ENCODE measurements at regions not wholly inside any gene's neighbourhood (a gene's known extent, or its start where the extent isn't known, plus 50 kb on each side); places are given as distances from the start of the nearest gene placed in this dataset.

DNA sequence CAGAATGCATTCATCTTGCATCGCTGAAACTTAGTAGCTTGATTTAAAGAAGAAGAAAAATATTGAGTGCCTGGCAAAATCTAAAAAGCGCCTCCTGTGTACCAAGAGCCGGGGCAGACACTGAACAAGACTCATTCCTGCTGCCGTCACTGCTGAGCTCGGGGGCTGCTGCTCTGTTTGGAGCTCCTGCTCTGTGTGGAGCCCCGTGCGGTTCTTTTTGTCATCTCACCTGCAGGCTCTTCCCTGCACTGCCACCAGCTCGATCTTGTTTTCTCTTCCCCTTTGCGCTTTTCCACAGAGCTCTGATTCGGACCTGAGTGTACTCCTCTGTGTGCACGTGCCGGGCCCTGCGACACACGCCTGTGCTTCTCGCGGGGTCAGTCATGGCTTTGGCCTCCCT is 462.1 kb upstream of the DPP6 start:
- Mint-ChIP-seq H3K27me3 (no peaks in the 10 kb centered on the region), H3K9me3 (ENCODE audit: low read depth) (peaks cover 11% of the 10 kb centered on the region), H3K27ac (no peak overlapping the region), H3K4me1 (no peaks in the 10 kb centered on the region), H3K4me3 (no peak overlapping the region), H3K36me3 (no peaks in the 10 kb centered on the region)
- CTCF ChIA-PET, result no interaction called here
- ATAC-seq, result no peak
- no peak for DNase-seq

DNA sequence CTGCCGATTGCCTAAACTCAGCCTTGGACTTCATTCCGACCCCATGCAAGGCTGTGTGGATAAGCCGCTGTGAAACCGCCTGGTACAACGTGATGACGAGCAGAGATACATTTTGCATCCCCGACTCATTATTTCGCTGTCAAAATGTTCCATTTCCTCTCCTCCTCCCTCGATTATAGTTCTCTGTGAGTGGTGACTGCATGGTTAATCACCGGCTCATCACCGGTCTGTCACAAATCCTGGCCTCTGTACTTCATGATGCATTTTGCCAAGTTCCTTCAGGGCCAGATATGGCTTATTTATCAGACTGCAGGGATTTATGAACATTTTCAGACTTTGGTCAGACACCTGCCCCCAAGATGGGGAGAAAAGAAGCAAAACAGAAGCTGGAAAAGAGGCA is 461.6 kb upstream of the DPP6 start:
- no peak for DNase-seq
- Mint-ChIP-seq H3K27ac (no peak overlapping the region), H3K4me3 (no peak overlapping the region), H3K27me3 (no peaks in the 10 kb centered on the region), H3K36me3 (no peaks in the 10 kb centered on the region), H3K9me3 (ENCODE audit: low read depth) (peaks cover 13% of the 10 kb centered on the region), H3K4me1 (no peaks in the 10 kb centered on the region)
- no peak for ATAC-seq
- CTCF ChIA-PET, result no interaction called here

DNA sequence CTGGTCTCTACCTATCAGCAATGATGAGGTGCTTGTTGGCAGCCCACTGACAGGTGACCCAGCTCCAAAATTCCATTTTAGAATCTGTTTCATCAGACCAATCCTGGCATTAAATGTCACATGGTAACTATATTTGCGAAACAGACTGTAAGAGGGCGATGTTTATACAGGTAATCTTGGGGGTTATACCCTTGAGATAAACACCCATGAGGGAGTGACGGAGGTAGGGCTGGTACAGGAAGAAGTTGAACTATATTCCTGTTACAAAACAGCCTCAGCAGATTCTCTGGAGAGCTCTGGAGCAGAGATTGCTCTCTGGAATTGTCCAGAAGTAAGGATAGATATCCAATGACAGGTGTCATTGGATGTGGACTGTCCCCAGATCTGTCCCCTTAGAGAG is 444.8 kb upstream of the DPP6 start:
- H3K27me3 Mint-ChIP-seq, result no peaks in the 10 kb centered on the region
- ATAC-seq (no peak), DNase-seq (no peak)
- peaks cover 4% of the 10 kb centered on the region for H3K9me3 Mint-ChIP-seq (ENCODE audit: low read depth)
- H3K27ac Mint-ChIP-seq, result no peak overlapping the region
- no peak overlapping the region for H3K4me3 Mint-ChIP-seq
- H3K36me3 Mint-ChIP-seq, result no peaks in the 10 kb centered on the region
- H3K4me1 Mint-ChIP-seq, result no peaks in the 10 kb centered on the region
- CTCF ChIA-PET, result no interaction called here

DNA sequence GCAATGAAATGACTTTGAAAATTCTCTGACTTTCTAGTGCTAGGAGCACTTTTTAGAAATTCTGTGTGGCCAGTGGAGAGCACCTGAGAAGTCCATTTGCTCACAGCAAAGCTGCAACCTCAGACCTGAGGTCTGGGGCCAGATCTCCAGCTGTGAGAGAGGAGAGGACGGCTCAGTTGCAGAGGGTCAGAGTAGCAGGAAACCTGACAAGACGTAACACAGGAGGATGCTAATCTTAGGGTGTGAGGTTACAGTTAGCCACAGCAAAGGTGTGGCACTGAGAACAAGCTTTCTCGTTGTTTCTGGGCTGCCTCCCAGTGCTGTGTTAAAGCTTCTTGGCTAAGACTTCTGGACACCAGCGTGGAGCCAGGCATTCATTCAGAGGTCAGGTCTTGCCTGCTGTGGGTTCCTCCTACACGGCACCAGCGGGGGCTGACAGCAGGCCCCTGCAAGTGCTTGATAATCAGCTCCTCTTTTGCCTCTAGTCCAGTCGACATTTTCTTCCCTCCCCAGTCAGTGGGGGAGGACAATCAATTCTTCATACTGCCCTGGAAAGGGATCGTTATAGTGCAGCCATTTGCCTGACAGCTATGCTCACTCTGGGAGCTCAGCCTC is 435.4 kb upstream of the DPP6 start:
- CTCF ChIA-PET, result interaction anchor here (1.4 kb wide), 1 partner anchor 16 kb away, joined by 3 read pairs; no protein-coding TSS in a partner anchor

DNA sequence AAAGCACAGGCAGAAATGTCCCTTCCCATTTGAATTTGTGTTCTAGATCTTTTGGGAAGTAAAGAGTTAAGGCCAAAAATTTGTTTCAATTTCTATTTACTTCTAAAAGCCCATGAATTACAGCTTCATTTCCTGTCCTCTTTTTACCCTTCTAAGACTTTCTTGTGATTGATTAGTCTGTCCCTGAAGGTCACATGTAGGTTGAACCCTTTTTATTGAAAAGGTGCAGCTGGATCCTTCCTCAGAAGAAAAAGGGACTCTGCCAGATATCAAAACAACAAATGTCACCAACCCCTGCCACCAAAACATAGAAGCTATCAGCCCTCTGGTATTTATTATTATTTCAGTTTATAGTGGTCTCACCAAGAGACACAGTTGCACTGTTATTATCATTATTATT is 424.9 kb upstream of the DPP6 start:
- no peak for ATAC-seq
- Mint-ChIP-seq H3K27ac (no peak overlapping the region), H3K27me3 (no peaks in the 10 kb centered on the region), H3K36me3 (no peaks in the 10 kb centered on the region), H3K4me1 (no peaks in the 10 kb centered on the region), H3K9me3 (ENCODE audit: low read depth) (peaks cover 3% of the 10 kb centered on the region), H3K4me3 (no peak overlapping the region)
- CTCF ChIA-PET, result no interaction called here
- no peak for DNase-seq

More for the DNA sequence above, 435.4 kb upstream of the DPP6 start:
- H3K36me3 Mint-ChIP-seq, result no peaks in the 10 kb centered on the region
- no peak overlapping the region for H3K4me3 Mint-ChIP-seq
- ATAC-seq (no peak), DNase-seq (no peak)
- no peaks in the 10 kb centered on the region for H3K27me3 Mint-ChIP-seq
- H3K27ac Mint-ChIP-seq, result no peak overlapping the region
- H3K4me1 Mint-ChIP-seq, result no peaks in the 10 kb centered on the region
- H3K9me3 Mint-ChIP-seq (ENCODE audit: low read depth), result no peaks in the 10 kb centered on the region

DNA sequence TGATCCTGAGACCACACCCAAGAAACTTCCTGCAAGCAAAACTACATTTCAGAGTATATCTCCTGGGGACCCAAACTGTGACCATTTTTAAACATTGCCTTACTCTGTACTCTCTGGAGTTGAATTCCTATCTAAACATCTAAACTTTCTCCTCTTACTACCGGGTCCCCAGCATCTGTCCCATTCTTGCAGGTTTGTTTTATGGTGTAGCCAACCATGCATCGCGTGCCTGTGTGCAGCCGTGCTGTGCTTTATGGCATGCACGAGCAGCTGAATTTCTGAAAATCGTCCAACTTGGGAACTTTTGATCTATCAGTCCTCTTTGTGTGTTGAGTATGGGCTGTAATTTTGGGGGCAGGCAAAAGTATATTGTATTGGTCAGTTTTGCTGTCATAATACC is 423.8 kb upstream of the DPP6 start:
- DNase-seq, result no peak
- H3K4me3 Mint-ChIP-seq, result no peak overlapping the region
- no peak overlapping the region for H3K27ac Mint-ChIP-seq
- no peaks in the 10 kb centered on the region for H3K27me3 Mint-ChIP-seq
- no peak for ATAC-seq
- CTCF ChIA-PET, result no interaction called here
- H3K4me1 Mint-ChIP-seq, result no peaks in the 10 kb centered on the region
- no peaks in the 10 kb centered on the region for H3K9me3 Mint-ChIP-seq (ENCODE audit: low read depth)
- H3K36me3 Mint-ChIP-seq, result no peaks in the 10 kb centered on the region

DNA sequence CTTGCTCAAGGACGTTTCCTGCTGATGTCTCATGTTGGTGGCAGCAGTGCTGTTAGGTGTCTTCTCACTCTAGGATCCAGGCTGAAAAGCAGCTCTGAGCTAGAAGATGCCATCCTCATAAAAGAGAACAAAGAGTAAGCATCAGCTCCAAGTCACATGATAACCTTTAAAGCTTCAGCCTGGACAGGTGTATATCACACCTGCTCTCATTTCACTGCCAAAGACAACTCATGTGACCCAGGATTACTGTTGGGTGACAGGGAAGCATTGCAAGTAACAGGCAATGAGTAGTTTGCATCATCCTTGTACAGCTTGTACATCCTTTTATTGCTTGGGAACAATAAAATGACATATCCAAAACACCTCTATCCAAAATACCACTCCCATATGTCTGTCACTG is 423.4 kb upstream of the DPP6 start:
- no peak overlapping the region for H3K4me3 Mint-ChIP-seq
- H3K27ac Mint-ChIP-seq, result no peak overlapping the region
- ATAC-seq, result no peak
- no peaks in the 10 kb centered on the region for H3K36me3 Mint-ChIP-seq
- no peaks in the 10 kb centered on the region for H3K27me3 Mint-ChIP-seq
- no peaks in the 10 kb centered on the region for H3K4me1 Mint-ChIP-seq
- H3K9me3 Mint-ChIP-seq (ENCODE audit: low read depth), result no peaks in the 10 kb centered on the region
- CTCF ChIA-PET, result no interaction called here
- DNase-seq, result no peak

DNA sequence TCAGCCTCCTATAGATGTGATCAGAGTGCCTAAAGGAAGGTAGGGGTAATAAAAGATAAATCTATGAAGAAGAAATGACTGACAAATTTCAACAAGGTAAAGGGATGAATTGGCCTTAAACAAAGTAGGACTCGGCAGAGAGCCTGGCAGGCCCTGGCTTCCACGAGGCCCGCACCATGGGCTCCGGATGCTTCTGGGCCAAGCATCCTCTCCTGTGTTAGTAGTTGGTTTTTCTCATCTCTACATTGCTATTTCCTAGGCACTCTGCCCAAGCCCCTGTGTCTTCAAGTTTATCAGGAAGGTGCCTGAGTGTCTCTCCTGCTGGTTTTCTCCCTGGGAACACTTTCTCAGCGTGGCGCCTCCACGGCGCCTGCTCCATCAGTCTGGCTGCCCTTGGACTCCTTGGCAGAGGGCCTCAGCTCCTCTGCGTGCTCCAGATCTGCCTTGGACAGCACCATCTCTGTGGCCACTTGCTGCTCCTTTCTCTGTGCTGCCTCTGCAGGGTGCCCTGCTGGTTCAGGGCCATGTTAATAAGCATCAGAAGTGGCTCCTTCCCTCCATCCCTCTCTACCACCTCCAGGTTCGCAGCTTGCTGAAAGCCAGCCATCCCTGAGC is 413.3 kb upstream of the DPP6 start:
- Mint-ChIP-seq H3K4me1 (no peaks in the 10 kb centered on the region), H3K4me3 (no peak overlapping the region), H3K36me3 (no peaks in the 10 kb centered on the region), H3K27me3 (no peaks in the 10 kb centered on the region), H3K9me3 (ENCODE audit: low read depth) (peaks cover 12% of the 10 kb centered on the region), H3K27ac (no peak overlapping the region)
- CTCF ChIA-PET, result no interaction called here
- no peak for DNase-seq
- ATAC-seq, result no peak

DNA sequence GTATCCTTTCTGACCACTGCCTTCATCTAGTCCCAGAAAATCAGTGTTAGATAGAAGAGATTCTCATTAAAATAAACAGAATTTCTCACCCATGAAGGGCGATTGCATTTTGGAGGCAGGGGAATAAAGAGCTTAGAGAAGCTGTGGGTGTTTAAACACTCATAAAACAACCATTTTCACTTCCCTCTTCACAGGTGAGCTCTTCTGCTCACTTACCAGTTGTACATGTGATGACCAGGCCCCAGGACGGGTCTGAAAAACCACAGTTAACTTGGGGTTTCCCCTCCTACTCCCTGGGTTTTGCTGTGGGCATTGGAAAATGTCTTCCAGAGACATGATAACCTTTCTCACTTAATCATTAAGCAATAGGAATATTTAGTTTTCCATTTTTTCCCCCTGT is 411.6 kb upstream of the DPP6 start:
- H3K4me3 Mint-ChIP-seq, result no peak overlapping the region

DNA sequence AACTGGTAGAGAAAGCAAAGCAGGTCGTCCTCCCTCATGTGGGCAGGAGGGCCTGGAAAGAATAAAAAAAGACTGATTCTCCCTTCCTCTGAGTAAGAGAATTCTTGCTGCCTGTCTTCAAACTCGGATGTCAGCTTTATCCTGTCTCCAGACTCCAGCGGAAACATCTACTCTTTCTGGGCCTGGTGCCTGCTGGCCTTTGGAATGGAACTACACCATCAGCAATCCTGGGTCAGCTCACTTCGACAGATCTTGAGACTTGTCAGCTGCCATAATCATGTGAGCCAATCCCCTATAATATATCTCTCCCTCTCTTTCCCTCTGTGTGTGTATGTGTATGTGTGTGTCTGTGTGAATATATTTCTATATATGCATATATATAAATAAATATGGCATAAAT is 411.0 kb upstream of the DPP6 start:
- CTCF ChIA-PET, result no interaction called here
- Mint-ChIP-seq H3K27me3 (no peaks in the 10 kb centered on the region), H3K9me3 (ENCODE audit: low read depth) (peaks cover 12% of the 10 kb centered on the region), H3K4me3 (no peak overlapping the region), H3K4me1 (no peaks in the 10 kb centered on the region), H3K36me3 (no peaks in the 10 kb centered on the region), H3K27ac (no peak overlapping the region)
- DNase-seq (no peak), ATAC-seq (no peak)

More for the DNA sequence above, 411.6 kb upstream of the DPP6 start:
- Mint-ChIP-seq H3K9me3 (ENCODE audit: low read depth) (peaks cover 12% of the 10 kb centered on the region), H3K27me3 (no peaks in the 10 kb centered on the region), H3K27ac (no peak overlapping the region), H3K36me3 (no peaks in the 10 kb centered on the region), H3K4me1 (no peaks in the 10 kb centered on the region)
- ATAC-seq (no peak), DNase-seq (no peak)
- CTCF ChIA-PET, result no interaction called here

DNA sequence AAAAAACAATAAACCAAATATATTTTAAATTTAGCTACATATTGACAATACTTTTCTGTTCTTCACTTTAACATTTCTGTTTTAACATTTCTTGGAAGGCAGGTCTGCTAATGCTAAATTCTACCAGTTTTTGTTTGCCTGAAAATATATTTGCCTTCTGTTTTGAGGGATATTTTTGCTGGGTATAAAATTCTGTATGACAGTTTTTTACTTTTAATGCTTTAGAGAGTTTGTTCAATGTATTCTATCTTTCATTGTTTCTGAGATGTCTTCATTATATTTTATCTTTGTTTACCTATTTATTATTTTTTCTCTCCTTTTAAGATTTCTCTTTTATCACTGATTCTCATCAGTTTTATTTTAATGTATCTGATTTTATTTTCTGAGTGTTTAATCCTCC is 409.2 kb upstream of the DPP6 start:
- Mint-ChIP-seq H3K27me3 (no peaks in the 10 kb centered on the region), H3K4me3 (no peak overlapping the region), H3K36me3 (no peaks in the 10 kb centered on the region), H3K4me1 (no peaks in the 10 kb centered on the region), H3K27ac (no peak overlapping the region), H3K9me3 (ENCODE audit: low read depth) (peaks cover 11% of the 10 kb centered on the region)
- DNase-seq, result no peak
- ATAC-seq, result no peak
- CTCF ChIA-PET, result no interaction called here

DNA sequence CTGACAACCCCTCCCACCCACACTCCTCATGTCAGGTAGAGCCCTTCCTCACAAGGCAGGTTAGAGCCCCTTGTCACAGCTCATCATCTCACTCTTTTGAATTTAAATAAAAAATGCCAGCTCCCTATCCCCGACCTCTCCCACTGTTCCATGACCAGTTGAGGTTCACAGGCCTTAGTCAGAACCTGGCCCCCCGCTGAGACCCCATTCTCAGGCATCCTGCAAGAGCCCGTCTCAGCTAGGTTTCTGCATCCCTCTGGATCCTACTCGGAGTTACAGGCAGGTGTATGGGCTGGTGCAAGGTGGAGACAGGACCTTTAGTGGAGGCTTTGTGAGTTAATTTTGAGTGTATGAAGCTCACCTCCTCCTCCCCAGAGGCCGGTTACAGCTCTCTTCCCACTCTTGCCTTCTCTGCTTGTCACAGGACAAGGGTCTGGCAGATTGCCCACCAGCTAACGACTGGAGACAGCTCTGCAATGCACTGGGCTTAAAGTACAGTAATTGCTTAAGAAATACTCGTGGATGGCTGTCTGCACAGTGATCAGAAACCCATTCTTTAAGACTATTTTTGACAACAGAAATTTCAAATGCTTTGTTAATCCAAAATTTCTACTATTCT is 394.9 kb upstream of the DPP6 start:
- H3K9me3 Mint-ChIP-seq (ENCODE audit: low read depth), result peaks cover 6% of the 10 kb centered on the region
- ATAC-seq (no peak), DNase-seq (no peak)
- no peak overlapping the region for H3K27ac Mint-ChIP-seq
- CTCF ChIA-PET, result no interaction called here
- no peaks in the 10 kb centered on the region for H3K4me1 Mint-ChIP-seq
- no peaks in the 10 kb centered on the region for H3K36me3 Mint-ChIP-seq
- H3K4me3 Mint-ChIP-seq, result no peak overlapping the region
- no peaks in the 10 kb centered on the region for H3K27me3 Mint-ChIP-seq

DNA sequence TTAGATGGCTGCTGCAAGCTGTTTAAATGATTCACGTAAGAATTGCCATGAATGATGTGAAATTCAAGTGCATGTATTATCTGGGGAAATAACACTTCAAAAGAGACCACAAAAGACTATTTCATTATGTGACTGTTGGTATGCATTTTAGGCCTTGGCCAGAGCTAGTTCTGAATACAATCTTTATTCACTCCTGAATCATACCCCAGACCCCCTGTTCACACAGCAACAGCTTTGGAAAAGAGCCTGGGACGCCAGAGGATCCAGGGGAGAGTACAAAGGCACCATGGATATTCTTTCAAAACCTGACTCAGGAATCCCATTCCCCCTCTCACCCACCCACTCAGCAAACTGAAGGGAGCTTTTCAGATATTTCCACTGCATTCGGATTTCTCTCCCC is 377.1 kb upstream of the DPP6 start:
- H3K9me3 Mint-ChIP-seq (ENCODE audit: low read depth), result peaks cover 9% of the 10 kb centered on the region
- no peaks in the 10 kb centered on the region for H3K4me1 Mint-ChIP-seq
- no peaks in the 10 kb centered on the region for H3K27me3 Mint-ChIP-seq
- no peaks in the 10 kb centered on the region for H3K36me3 Mint-ChIP-seq
- no peak for ATAC-seq
- no peak for DNase-seq
- no peak overlapping the region for H3K4me3 Mint-ChIP-seq
- CTCF ChIA-PET, result no interaction called here
- no peak overlapping the region for H3K27ac Mint-ChIP-seq

DNA sequence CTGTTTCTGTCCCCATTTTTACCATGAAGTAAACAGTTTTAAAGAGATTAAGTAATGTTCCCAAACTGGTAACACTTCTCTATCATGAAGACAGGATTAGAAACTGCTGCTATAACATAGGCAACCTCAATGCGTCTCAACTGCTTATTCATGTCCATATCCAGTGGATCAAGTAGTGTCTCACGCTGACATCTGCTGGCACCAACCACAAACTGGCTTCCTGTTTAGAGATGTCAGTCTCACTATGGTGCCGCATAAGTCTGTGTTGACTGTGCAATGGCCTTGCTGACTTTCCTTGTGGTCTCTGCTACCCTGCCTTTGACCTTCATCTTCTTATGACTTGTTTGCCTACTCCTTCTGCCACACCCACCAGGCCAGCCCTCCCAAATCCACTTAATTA is 369.6 kb upstream of the DPP6 start:
- H3K4me3 Mint-ChIP-seq, result no peak overlapping the region
- H3K4me1 Mint-ChIP-seq, result no peaks in the 10 kb centered on the region
- H3K36me3 Mint-ChIP-seq, result no peaks in the 10 kb centered on the region
- no peak overlapping the region for H3K27ac Mint-ChIP-seq
- peaks cover 6% of the 10 kb centered on the region for H3K9me3 Mint-ChIP-seq (ENCODE audit: low read depth)
- CTCF ChIA-PET, result no interaction called here
- DNase-seq (no peak), ATAC-seq (no peak)
- H3K27me3 Mint-ChIP-seq, result no peaks in the 10 kb centered on the region

Data from activated CD8-positive, alpha-beta memory T cell treated with anti-CD3 and anti-CD28 coated beads, Interleukin-2, amount 10 ng/mL, durations not matched to agents 7 days and 5 days (primary cell).